Neutrophil (primary cell): ENCODE measurements at regions not wholly inside any gene's neighbourhood (a gene's known extent, or its start where the extent isn't known, plus 50 kb on each side); places are given as distances from the start of the nearest gene placed in this dataset.

Experiments
- H3K27ac ChIP-seq: fragments of 200-600 bp; sonication (generic); 2 replicates; pipeline ENCODE4 v1.5.1; 2016; ENCODE audit warnings: mild to moderate bottlenecking, moderate library complexity
- H3K27me3 ChIP-seq: fragments of 200-600 bp; sonication (generic); 2 replicates; pipeline ENCODE4 v1.6.0; 2016; ENCODE audit warnings: mild to moderate bottlenecking
- H3K36me3 ChIP-seq: fragments of 200-600 bp; sonication (generic); 2 replicates; pipeline ENCODE4 v1.5.1; 2017
- H3K4me1 ChIP-seq, 2 experiments: fragments of 200-600 bp in 1 of 2; sonication (generic) in 1 of 2; 1 replicate in 1 of 2; 2 replicates in 1 of 2; pipeline versions ENCODE4 v1.5.1 to v1.6.1; 2013 to 2016; ENCODE audit warnings: low read depth in 1 of 2, low read length in 1 of 2, mild to moderate bottlenecking in 1 of 2, moderate library complexity in 1 of 2; ENCODE audit not compliant: control insufficient read depth in 1 of 2, insufficient read depth in 1 of 2
- H3K4me3 ChIP-seq, 2 experiments: fragments of 200-600 bp in 1 of 2; sonication (generic) in 1 of 2; 1 replicate in 1 of 2; 2 replicates in 1 of 2; pipeline ENCODE4 v1.5.1; 2013 to 2016; ENCODE audit warnings: low read depth in 1 of 2, low read length in 1 of 2, mild to moderate bottlenecking in 1 of 2, moderate library complexity in 1 of 2
- H3K9me3 ChIP-seq: fragments of 200-600 bp; sonication (generic); 2 replicates; pipeline ENCODE4 v1.5.1; 2016
- TF ChIP-seq, protein P1 (sequence below): fragments of 200-600 bp; sonication (generic); IDR thresholded peaks from 2 replicates; pipeline ENCODE4 v1.5.1; 2016; ENCODE audit warnings: antibody characterized with exemption

GRCh38 chr1:55472784-55473183 lies 257.6 kb upstream of the USP24 start:
- Histone ChIP-seq H3K36me3 (no peaks in the 10 kb centered on the region), H3K4me3 (no peak overlapping the region), H3K9me3 (no peaks in the 10 kb centered on the region), H3K27ac (no peak overlapping the region), H3K4me1 (no peaks in the 10 kb centered on the region), H3K27me3 (no peaks in the 10 kb centered on the region)
- TF ChIP-seq, protein P1, sequence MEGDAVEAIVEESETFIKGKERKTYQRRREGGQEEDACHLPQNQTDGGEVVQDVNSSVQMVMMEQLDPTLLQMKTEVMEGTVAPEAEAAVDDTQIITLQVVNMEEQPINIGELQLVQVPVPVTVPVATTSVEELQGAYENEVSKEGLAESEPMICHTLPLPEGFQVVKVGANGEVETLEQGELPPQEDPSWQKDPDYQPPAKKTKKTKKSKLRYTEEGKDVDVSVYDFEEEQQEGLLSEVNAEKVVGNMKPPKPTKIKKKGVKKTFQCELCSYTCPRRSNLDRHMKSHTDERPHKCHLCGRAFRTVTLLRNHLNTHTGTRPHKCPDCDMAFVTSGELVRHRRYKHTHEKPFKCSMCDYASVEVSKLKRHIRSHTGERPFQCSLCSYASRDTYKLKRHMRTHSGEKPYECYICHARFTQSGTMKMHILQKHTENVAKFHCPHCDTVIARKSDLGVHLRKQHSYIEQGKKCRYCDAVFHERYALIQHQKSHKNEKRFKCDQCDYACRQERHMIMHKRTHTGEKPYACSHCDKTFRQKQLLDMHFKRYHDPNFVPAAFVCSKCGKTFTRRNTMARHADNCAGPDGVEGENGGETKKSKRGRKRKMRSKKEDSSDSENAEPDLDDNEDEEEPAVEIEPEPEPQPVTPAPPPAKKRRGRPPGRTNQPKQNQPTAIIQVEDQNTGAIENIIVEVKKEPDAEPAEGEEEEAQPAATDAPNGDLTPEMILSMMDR, result no peak

GRCh38 chr1:55472115-55472514 lies 257.0 kb upstream of the USP24 start:
- no peaks in the 10 kb centered on the region for H3K27me3 ChIP-seq
- H3K9me3 ChIP-seq, result no peaks in the 10 kb centered on the region
- H3K27ac ChIP-seq, result no peak overlapping the region
- no peak overlapping the region for H3K4me3 ChIP-seq
- no peaks in the 10 kb centered on the region for H3K4me1 ChIP-seq
- TF ChIP-seq, protein P1, result no peak
- H3K36me3 ChIP-seq, result no peaks in the 10 kb centered on the region

DNA sequence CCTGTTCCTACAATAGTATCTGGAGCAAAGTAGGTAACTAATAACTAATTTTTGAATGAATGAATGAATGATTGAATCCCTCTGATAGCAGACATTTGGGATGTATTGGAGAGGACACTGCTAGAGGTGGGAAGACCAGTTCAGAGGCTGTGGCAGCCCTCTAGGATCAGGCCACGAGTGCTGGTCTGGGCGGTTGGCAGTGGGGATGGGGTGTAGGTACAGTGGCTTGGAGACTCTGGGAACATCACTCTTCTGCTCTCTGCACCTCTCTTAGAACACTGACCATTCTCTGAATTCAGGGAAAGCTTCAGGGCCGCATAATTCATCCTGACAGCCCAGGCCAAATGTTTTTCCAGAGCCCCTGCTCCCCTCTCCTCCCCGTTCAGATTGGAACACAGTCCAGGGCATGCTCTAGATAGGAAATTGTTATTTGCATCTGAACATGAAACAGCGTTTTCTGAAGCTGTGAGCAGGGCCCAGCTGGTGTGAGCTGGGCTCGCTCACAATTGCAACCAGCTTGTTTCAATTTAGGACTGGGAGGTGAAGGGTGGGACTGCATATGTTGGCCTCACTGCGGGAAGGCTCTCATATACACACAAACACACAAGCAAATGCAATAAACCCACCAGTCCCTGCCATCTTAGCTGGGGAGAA lies 253.1 kb upstream of the USP24 start:
- H3K4me1 ChIP-seq, result no peaks in the 10 kb centered on the region
- TF ChIP-seq, protein P1, result no peak
- H3K4me3 ChIP-seq, result no peak overlapping the region
- no peaks in the 10 kb centered on the region for H3K9me3 ChIP-seq
- H3K27me3 ChIP-seq, result no peaks in the 10 kb centered on the region
- no peaks in the 10 kb centered on the region for H3K36me3 ChIP-seq
- no peak overlapping the region for H3K27ac ChIP-seq

DNA sequence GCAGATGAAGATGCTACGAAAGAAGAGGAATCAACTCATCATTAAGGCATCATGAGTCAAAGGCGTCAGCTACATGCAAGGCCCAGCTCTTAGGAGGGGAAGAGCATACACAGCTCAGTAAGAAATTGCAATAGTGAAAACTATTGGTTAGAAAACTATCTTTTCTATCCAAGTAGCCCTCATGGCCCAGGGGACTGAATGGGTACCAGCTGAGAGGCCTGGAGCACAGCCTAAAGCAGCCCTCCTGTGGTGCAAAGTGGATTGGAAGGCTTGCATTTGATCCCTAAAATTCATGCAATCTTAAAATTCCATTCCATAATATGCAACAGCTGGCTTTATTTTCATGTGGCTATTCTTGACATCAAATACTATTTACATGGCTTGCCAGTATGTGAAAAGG lies 251.8 kb upstream of the USP24 start:
- no peak overlapping the region for H3K4me3 ChIP-seq
- H3K27me3 ChIP-seq, result no peaks in the 10 kb centered on the region
- no peaks in the 10 kb centered on the region for H3K9me3 ChIP-seq
- no peak overlapping the region for H3K27ac ChIP-seq
- H3K36me3 ChIP-seq, result no peaks in the 10 kb centered on the region
- H3K4me1 ChIP-seq, result no peaks in the 10 kb centered on the region
- TF ChIP-seq, protein P1, result no peak

- Histone ChIP-seq H3K9me3 (no peaks in the 10 kb centered on the region), H3K36me3 (no peaks in the 10 kb centered on the region), H3K4me1 (no peaks in the 10 kb centered on the region), H3K27ac (no peak overlapping the region), H3K4me3 (no peak overlapping the region), H3K27me3 (no peaks in the 10 kb centered on the region)
- TF ChIP-seq, protein P1, result no peak
Observed at GRCh38 chr1:55466373-55466772, 251.2 kb upstream of the USP24 start.
